ENCODE measurements at regions not wholly inside any gene's neighbourhood (a gene's known extent, or its start where the extent isn't known, plus 50 kb on each side); places are given as distances from the start of the nearest gene placed in this dataset.
"Not testable (repeated sequence)": the region's sequence is repeated elsewhere in the genome, so short reads cannot be mapped to it uniquely, and the experiment has no call there.

DNA sequence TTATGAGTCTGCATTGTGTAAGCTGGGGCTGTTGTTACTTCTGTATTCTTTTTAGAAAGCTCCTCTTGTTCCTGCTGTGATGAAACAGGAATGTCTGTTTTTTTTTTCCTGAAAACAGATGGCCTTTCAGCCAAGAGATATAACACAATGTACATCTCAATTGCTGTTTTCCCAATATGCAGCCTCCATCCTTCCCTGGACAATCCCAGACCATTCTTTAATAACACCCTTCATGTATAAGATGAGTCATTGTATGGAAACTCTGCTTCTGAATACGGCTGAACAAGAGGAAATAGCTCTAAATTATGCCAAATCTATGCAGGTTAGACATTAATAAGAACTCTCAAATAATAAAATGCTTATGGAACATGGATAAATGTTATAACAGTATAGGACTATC, 60.2 kb upstream of the LRRC4C start:
- intact Hi-C loops (cut with micrococcal nuclease) = no loop called here
- ATAC-seq (no peak), DNase-seq (no peak)

DNA sequence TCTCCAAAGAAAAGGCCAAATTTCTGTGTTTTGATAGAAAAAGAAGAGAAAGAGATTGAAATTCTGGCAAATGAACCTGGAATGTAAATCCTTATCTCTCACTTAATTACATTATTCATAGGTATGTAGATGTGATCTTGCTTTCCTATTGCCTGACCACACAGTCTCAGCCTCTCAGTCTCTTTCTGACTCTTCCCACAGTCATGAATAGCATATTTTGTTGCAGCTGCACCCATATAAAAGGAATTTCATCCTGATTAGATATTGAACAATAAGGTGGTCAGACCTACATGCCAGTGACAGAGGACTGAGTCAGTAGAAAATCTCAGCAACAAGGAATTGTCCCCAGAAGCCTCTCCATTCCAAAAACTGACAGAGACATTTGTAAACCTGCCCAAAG, 62.9 kb upstream of the LRRC4C start:
- ATAC-seq (no peak), DNase-seq (no peak)
- intact Hi-C loops (cut with micrococcal nuclease) = no loop called here

DNA sequence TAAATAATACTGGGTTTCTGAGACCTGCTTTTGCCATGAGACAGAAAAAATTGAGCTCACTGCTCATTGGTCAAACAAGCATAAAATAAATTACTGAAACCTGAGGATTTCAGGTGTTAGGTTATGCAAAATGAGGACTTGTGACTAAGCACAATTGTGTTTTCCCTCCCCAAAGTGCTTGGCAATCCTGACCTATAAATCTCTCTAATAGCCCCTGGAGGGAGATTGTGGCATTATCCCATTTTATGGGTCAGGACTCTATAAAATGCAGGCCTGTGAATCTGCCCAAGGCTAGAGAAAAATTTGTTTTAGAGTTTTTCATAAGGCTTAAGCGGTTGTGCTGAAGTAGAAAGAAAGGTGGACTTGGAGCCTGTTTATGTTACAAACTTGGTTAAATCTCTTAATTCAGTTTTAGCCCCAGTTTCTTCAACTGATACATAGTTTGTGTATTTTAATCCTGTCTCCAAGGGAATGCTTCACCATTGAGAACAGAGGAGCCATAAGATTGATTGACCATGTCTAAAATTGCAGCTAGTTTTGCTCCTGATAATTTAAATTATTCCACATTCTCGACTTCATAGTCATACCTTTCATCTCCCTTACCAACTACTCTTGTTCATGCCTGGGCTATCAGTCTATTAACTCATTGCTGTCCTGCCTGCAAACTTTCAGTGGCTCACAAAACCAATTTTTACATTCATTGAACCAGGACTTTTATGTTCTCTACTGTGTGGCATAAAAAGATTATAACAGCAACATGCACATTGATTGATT, 63.6 kb upstream of the LRRC4C start:
- DNase-seq = no peak
- intact Hi-C loops (cut with micrococcal nuclease) = no loop called here
- ATAC-seq = no peak

DNA sequence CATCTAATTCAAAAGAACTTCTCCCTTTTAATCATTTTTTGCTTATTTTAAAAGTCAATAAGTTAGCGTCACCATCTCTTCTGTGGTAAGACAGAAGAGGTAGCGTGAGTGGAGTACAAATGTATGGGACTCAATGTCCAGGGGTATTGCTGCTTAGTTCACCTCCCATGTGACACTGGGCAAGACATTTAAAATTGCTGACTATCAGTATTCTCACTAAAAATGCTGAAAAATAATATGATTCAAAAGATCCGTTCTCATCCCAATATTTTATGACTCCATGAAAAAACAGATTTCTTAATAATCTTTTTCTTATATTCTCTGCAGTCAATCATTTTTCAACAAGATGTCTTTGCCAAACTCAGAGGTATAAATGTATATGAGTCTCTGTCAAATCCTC, 68.1 kb upstream of the LRRC4C start:
- ATAC-seq (no peak), DNase-seq (no peak)
- intact Hi-C loops (cut with micrococcal nuclease) = no loop called here

DNA sequence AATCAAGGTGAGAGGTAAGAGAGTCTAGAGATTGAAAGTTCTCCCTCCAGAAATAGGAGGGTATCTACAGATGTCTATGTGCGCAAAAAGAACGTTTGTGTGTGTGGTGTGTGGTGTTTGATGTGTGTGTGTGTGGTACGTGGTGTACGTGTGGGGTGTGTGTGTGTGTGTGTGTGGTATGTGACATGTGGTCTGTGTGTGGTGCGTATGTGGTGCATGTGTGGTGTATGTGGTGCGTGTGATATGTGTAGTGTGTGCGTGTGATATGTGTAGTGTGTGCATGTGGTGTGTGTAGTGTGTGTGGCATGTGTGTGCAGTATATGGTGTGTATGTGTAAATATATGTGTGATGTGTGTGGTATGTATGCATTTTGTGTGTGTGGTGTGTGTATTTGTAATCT, 73.0 kb upstream of the LRRC4C start:
- no peak for ATAC-seq
- intact Hi-C loops (cut with micrococcal nuclease) = no loop called here
- no peak for DNase-seq

DNA sequence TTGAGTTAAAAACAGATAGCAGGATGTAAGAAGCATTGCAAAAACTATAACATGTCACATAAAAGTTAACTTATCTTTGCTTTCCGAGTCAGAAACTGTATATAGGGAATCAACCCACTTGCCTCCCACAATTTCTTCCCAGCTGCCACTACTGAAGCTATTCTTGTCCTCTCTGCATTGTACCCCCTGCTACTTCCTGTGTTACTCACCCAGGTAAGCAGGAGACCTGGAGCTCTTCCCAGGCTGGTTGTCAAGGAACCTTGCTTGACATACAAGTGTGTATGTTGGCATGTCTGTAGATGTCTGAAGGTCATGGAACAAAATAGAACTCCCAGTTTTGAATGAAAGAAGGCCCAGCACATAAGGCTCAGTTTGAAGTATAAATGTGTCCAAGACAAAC, 74.3 kb upstream of the LRRC4C start:
- DNase-seq (no peak), ATAC-seq (no peak)
- intact Hi-C loops (cut with micrococcal nuclease) = no loop called here

DNA sequence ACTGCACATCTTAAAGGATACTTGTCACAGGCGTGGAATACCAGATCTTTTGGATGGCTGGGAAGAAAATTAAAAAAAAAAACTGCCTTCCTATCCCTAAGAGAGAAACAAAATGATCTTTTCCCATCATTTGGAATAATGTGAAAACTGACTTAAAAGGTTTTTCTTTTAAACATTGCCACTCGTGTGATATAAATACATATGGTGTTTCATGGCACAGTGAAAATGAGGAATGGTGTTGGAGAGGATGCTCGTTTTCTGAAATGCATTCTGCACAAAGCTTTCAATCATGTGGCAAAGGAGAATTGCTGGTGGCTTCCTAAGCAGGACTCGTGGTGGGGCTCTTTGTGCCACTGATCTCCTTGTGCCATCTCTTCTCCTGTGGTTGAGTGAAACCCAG, 74.9 kb upstream of the LRRC4C start:
- intact Hi-C loops (cut with micrococcal nuclease) = no loop called here
- ATAC-seq (no peak), DNase-seq (no peak)

DNA sequence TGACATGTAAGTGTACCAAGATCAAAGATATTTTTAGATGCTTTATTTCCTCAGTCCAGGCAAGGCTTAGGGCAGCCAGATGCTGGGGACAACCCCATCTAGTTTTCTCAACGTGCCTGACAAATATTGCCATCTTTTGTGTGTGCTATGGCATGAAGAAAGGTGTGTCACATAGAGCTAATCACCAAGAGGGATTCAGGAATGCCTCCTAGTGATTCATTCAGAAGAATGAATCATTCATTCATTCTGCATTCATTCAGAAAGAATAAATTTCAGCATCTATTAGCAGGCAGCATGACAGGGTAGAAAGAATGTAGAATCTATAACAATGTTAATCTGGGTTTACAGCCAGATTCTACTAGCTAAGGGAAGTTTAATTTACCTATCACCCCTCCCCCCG, 75.4 kb upstream of the LRRC4C start:
- ATAC-seq = no peak
- intact Hi-C loops (cut with micrococcal nuclease) = no loop called here
- DNase-seq = no peak

DNA sequence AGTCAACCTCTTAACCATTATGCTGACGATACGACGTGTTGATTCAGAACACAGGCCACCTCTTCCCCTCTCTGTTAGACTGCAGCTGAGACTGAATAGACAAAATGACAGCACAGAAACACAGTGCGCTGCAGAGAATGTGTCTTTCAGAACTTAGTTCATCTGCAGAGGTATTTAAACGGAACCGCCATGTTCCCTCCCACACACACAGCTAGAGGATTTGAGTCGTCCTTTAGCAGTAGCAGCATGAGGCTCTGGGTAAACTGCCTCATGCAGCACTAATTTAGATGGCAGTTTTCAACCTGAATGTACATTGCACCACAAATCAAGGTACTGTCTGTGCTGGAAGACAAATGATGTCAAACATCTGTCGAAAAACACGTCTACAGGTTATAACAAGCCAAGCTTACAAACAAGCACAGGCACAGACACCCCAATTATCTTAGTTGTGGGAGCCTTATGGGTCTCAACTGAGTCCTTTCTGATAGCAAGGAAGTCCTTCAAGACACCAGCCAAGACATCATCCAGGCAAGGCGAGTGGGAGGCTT, 76.6 kb upstream of the LRRC4C start:
- ATAC-seq = no peak
- DNase-seq = no peak
- intact Hi-C loops (cut with micrococcal nuclease) = no loop called here

DNA sequence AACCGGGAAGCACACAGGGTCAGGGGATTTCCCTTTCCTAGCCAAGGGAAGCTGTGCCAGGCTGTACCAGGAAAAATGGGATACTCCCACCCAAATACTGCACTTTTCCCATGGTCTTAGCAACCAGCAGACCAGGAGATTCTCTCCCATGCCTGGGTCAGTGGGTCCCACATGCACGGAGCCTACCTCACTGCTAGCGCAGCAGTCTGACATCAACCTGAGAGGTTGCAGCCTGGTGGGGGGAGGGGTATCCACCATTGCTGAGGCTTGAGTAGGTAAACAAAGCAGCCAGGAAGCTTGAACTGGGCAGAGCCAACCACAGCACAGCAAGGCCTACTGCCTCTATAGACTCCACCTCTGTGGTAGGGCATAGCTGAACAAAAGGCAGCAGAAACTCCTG, 85.5 kb upstream of the LRRC4C start:
- intact Hi-C loops (cut with micrococcal nuclease); ATAC-seq; DNase-seq: not testable (repeated sequence)

DNA sequence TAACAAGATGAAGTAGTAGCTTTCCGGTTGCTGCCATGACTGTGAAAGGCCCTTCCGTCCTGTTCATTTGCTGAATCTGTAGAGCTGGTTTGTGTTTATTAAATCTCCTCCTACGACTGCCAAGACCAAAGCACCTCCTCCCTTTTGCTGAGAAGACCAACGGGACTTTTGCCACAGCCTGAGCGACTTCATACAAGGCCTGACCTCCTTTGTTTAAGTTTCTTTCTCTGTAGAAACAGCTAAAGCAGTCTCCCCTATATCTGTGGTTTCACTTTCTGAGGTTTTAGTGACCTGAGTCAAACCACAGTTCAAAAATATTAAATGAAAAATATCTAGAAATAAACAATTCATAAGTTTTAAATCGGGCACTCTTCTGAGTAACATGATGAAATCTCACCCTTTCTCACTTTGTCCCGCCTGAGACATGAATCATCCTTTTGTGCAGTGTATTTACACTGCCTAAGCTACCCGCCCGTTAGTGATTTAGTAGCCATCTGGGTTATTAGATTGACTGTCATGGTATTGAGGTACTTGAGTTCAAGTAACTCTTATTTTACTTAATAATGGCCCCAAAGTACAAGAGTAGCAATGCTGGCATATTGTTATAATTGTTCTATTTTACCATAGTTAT, 119.1 kb upstream of the LRRC4C start:
- intact Hi-C loops (cut with micrococcal nuclease) = no loop called here
- ATAC-seq (no peak), DNase-seq (no peak)

DNA sequence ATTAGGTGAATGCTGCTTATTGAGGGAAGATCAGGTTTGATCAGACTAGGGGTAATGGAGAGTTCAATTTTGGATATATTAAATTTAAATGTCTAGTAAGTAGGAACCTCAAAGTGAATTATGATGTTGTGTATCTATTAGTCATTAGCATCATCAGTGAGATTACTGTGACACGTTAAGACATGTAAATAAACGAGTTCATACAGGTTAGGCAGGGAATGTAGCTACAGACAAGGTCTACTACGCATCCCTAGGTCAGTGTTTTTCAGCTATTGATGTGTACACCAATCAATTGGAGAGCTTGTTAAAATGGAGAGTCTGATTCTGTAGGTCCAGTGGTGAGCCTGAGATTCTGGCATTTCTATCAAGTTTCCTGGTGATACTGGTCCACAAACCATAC, 120.1 kb upstream of the LRRC4C start:
- ATAC-seq = no peak
- intact Hi-C loops (cut with micrococcal nuclease) = no loop called here
- no peak for DNase-seq

DNA sequence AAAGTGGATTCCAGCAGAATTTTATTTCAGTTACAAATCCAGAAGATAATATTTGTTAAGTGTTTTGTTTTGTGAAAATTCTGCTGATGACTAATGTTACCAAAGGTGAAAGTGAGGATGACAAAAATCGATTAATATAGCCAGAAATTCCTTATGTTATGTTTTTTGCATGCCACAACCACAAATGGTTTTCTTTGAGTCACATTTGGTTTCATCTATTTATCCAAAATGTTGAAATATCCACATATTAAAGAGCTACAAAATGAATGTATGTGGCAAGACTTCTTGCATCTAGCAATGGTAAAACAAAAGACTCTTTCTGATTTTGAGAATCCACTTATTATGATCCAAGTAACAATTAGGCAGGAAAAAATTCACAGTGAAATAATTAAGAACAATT, 150.1 kb upstream of the LRRC4C start:
- intact Hi-C loops (cut with micrococcal nuclease) = no loop called here
- ATAC-seq (no peak), DNase-seq (no peak)

DNA sequence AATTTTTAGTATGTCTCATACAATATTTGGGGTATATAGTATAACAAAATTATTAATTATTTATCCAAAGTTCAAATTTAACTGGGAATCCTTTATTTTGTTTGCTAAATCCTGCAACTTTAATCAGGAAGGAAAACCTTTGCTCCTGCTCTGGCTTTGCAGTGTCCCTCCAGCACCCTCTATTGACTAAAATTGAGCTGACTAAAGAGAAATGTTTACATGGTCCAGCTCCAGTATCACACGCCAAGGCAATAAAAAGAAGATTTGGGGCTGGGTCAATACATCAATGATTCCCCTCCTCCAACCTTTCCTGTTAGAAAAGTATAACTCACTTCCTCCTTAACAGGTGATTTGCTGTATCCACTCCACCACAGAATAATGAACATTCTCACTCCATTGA, 153.0 kb upstream of the LRRC4C start:
- intact Hi-C loops (cut with micrococcal nuclease) = no loop called here
- ATAC-seq = no peak

DNA sequence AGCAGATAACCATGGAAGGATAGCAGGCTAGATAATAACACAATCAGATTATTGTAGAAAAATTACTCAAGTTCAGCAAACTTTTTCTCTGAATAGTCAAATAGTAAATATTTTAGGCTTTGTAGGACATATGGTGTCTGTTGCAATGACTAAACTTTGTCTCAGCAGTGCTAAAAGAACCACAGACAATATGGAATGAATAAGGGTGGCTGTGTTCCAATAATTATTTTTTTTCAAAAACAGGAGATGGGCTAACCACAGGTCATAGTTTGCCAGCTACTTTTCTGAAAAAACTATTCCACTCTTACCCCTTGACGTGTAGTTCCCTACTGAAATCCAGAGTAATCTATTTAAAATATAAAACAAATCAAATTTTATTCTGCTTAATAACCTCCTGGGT, 153.9 kb upstream of the LRRC4C start:
- no peak for DNase-seq
- ATAC-seq = no peak
- intact Hi-C loops (cut with micrococcal nuclease) = no loop called here

More for the DNA sequence above, 153.0 kb upstream of the LRRC4C start:
- DNase-seq = no peak

DNA sequence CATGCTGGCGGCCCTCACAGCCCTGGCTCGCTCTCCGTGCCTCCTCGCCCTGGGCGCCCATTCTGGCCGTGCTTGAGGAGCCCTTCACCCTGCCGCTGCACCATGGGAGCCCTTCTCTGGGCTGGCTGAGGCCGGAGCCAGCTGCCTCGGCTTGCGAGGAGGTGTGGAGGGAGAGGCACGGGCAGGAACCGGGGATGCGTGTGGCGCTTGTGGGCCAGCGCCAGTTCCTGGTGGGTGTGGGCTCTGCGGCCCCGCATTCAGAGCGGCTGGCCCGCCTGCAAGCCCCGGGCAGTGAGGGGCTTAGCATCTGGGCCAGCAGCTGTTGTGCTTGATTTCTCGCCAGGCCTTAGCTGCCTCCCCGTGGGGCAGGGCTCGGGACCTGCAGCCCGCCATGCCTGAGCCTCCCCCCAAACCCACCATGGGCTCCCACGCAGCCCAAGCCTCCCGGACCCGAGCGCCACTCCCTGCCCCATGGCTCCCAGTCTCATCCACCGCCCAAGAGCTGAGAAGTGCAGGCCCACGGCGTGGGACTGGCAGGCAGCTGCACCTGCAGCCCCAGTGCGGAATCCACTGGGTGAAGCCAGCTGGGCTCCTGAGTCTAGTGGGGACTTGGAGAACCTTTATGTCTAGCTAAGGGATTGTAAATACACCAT, 163.4 kb upstream of the LRRC4C start:
- DNase-seq (no peak), ATAC-seq (no peak)
- intact Hi-C loops (cut with micrococcal nuclease) = no loop called here

DNA sequence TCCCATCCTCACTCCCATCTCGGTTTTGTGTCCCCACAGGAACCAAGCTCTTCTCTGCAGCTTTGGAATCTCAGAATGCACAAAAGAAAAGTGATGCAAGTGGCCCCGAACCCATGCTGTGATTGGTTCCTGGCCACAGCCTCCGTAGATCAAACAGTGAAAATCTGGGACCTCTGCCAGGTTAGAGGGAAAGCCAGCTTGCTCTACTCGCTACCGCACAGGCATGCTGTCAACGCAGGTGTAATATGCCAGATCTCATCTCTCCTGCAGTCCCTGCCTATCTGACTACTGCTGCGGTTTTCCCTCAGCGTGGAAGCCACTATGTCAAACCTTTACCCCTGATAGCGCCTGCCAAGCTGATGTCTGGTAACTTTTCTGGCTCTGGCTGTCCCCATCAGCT, 200.5 kb upstream of the LRRC4C start:
- intact Hi-C loops (cut with micrococcal nuclease) = no loop called here
- DNase-seq = no peak
- no peak for ATAC-seq

DNA sequence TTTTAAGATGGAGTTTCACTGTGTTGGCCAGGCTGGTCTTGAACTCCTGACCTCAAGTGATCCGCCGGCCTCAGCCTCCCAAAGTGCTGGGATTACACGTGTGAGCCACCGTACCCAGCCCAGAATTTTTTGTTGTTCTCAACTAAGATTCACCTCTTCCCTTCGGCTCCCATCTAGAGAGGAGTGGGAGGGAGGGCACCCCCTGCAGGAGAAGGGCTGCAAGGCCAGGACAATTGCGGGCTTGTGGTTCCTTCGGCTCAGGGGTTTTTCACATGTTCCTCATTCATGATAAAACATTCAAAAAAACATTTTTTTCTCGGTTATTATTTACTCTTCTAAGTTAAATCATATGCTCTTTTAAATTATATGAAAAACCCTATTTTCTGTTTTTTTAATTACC, 201.1 kb upstream of the LRRC4C start:
- DNase-seq = no peak
- no peak for ATAC-seq
- intact Hi-C loops (cut with micrococcal nuclease) = no loop called here

DNA sequence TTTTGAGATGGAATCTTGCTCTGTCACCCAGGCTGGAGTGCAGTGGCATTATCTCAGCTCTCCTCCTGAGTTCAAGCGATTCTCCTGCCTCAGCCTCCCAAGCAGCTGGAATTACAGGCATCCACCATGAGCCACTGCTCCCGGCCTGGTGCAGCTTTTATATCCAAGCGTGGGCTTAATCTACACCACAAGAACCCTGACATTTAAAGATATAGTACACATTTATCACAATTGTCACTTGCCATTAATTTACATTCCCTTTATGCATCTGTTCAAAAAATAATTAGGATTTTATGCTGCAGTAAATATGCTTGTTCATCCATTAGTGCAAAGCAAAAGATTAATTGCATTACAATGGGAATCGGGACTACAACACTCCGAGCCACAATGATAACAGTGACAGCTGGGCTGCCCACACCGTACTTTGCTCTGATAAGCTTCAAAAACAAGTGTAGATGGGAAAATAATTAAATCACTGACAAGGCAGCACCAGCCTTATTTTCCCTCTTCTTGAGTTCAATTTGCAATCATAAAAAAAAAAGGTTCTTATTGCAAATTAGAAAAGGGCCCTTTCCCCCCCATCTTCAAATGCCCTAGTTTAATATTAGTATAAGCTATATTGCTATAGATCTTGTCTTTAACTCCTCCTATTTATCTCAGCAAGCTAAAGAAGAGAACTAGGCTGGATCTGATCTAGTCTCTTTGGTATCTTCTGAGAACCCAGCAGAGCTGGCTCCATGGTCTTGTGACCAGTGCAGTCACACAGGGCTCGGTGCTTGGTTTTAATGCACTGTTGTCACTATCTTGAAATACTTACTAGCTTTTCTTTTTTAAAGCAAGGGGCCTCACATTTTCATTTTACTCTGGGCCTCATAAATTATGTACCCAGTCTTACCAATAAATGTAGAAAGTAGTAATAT, 206.2 kb upstream of the LRRC4C start:
- no peak for DNase-seq
- no peak for ATAC-seq
- intact Hi-C loops (cut with micrococcal nuclease) = no loop called here

Data from left ventricle myocardium superior (tissue), 1 donor.